HT1080 (cell line): ENCODE measurements at regions not wholly inside any gene's neighbourhood (a gene's known extent, or its start where the extent isn't known, plus 50 kb on each side); places are given as distances from the start of the nearest gene placed in this dataset.

Experiments
- DNase-seq: peaks from one replicate; pipeline ENCODE4 v3.0.0-alpha.2; 2015; ENCODE audit warnings: low read depth

DNA sequence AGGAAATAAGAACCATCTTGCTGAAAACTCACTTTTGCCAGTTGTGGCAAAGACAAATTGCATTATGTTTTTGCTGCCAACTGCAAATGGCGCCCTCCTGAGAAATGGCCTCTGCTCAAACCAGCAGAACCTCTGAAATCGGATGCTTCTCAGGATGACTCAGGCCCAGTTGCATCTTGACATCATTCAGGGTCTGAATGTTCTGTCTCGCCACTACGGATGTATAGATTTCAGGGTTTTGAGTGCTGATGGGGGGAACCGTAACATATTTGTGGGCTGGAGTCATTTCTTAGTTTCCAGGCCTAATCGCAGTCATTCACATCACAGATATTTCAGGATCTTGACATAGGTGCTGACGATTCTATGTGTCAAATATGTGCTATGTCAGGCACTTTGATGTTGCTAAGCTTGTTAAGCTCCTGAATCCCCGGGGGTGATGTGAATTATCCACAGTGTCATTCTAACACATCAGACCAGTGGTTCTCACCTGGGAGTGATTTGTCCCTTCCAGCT, 207.1 kb downstream of the NFATC2 start:
- peak; percentile 99 for DNase-seq

DNA sequence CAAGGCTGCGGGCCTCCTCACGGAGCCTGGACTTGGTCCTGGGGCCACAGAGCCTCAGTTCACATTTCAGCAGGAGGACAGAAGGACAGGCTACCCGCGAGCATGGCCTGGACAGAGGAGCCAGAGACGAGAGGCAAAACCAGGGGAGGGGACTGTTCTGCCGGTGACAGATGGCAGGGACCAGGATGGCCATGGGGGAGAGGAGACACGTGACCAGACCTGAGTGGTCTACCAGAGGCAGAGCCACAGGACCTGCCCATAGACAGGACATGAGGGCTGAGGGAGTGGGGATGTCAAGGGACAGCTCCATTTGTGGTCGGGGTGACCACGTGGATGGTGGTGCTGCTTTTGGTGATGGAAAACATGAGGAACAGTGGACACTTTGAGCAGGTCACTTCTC, 207.9 kb downstream of the NFATC2 start:
- no peak for DNase-seq

- DNase-seq: no peak
Measured at GRCh38 chr20:51333971-51334370, 208.5 kb downstream of the NFATC2 start.

- DNase-seq: no peak
Measured at GRCh38 chr20:51333446-51333845, 209.1 kb downstream of the NFATC2 start.

DNA sequence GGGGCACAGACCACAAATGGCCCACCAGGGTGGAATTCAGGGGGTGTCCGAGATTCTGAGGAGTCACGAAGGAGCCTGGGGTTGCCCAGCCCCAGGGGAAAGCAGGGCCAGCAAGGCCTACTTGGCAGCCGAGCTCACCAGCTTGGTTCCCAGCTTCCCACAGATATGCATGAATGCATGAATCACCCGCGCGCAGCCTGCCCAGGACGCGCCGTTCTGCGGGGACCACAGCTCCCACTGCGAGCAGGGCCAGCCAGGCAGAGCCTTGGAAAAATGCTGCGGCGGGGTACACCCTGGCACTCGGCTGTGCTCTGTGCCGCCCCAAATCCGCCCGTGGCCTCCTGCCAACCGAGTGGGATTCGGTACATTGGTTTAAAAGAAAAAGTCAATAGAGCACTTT, 211.0 kb downstream of the NFATC2 start:
- DNase-seq: peak; percentile 87

GRCh38 chr20:51329845-51330244, 212.7 kb downstream of the NFATC2 start:
- DNase-seq: no peak

DNA sequence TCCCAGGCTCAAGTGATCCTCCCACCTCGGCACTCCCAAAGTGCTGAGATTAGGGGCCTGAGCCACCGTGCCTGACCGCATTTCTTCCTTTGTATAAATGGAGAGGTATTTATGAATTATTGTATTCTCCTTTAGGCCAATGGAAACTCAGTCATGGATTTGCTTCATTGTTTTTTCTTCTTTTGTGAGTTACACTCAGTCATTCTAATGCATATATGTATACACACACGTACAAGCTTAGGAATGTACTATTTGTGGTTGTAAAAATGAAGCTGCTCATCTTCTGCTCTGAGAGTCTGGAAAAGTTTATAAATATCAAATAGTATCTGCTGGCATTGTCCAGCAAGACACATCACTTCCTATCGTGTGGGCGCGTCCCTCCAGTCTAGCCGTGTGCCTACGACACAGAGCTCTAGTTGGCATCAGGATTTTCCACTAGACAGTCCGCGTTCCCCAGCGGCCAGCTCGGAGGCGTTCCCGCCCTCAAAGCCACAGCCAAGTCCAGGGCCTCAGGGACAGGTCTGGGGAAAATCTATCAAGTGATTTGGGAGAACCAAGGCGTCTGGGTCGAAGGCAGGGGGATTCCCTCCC, 215.2 kb downstream of the NFATC2 start:
- peak; percentile 82 for DNase-seq

GRCh38 chr20:51326201-51326819, 216.2 kb downstream of the NFATC2 start:
- peak; percentile 46 for DNase-seq

DNA sequence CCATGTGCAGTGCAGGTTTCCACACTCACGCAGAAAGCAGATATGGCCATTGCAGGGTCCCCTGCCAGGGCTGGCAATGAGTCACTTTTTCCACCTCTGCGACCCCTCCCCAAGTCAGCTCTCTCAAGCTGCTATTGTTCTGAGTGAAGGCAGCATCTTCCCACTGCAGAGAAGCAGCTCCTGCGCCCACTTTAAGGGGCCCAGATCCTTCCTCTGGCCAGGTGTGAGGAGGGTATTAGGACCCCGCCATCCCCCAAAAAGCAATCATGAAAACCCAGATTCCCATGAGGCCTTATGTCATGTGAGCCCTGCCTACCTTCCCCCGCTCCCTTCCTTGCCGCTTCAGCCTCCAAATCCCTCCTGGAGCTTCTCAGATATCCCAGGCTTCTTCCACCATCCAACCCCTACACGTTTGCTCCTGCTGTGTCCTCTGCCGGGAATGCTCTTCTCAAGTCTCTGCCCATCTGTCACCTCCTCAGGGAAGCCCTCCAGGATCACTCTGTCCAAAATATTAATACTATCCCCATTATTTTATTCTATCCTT, 220.3 kb downstream of the NFATC2 start:
- no peak for DNase-seq

DNA sequence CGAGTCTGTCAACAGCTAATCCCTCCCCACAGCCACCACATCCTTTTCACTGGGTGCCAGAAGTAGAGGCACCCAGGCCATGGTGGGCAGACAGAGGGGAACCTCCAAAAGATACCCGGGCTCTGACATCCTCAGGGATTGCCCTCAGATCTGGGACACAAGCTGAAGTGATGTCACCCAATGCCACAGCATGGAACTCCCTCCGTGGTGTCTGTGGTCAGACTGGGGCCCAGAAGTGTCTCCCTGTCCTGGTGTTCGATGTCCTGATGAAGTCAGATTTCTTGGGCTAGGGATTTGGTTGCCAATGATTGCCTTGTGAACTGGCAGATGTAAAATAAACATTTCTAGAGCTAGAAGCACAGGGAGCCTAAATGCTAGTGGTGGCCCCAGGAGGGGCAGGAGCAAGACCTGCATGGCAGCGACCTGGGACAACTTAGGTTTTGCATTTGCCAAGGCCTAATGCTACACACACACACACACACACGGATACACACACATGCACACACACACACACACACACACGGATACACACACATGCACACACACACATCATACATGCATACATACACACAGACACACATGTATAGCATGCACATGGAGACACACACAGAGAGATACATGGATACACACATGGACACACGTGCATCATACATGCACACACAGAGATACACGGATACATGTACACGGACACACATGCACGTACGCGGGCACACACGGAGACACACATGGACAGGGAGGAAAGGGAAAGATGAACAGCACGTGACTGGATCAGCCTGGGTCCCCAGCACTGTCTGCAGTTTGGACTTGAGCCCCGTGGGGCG, 221.0 kb downstream of the NFATC2 start:
- no peak for DNase-seq

DNA sequence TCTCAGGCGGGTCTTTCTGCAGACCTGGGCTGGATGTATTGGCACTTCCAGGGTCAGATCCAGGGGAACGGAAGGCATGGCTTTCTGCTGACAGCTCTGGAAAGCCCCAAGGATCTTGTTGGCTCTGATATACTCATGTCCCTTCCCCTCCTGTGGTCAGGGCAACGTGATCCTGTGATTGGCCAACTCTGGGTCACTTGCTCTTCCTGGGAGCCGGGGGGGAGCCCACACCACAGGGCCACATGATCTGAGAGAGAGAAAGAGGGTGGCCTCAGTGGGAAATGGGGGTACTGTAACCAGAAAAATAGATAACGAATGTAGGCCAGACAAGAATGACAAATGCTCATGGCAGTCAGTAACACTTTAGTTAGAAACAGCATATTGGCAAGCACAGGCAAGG, 223.0 kb downstream of the NFATC2 start:
- no peak for DNase-seq

DNA sequence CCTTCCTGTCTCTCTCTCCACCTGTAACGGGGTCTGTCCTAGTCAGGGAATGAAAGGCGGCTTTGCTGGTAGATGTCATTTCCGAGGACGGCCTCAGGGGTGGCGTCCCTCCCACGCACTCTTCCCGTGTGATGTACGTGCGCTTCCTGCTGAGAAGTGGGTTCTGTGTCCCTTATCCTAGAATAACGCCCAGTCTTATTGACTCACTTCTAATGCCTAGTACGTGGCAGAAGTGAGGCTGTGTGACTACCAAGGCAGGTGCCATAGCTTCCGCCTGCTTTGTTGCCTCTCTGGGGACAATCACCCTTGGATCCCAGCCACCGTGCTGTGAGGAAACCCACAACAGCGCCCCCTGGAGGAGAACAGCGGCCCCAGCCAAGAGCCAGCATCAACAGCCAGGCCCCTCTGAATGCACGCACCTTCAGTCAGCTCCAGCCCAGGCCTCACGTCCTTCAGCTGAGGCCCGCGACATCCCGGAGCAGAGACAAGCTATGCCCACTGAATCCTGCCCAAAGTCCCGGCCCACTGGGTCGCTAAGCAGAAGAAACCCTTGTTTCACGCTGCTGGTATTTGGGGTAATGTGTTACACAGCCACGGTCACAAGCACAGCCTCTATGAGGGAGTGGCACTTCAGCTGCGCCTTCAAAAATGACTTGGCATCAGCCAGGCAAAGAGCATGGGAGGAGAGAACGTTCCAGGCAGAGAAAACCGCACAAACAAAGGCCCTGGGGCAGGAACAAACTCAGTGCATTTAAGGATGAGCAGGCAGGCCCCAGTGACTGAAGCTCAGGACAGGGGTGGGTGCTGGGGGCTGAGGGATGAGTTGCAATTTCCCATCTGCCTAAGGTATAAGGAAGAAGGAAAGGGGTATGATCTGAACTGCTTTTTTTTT, 224.2 kb downstream of the NFATC2 start:
- no peak for DNase-seq

DNA sequence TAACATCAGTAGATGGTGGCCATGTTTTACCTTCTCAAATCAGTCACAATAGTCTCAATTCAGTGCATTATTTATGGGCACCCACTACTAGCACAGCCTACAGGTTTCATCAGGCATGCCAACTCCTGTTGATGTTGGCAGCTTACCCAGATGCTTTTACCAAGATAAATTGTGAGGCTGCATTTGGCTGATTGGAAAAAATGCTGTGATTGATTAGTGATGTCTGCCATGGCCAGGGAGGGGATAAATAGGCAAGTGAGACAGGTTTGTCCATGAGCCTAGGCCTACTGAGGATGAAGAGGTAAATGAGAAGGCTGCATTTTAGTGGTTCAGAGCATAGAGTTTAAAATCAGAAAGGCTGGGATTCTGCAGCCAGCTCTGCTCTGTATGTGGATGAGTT, 227.1 kb downstream of the NFATC2 start:
- no peak for DNase-seq

DNA sequence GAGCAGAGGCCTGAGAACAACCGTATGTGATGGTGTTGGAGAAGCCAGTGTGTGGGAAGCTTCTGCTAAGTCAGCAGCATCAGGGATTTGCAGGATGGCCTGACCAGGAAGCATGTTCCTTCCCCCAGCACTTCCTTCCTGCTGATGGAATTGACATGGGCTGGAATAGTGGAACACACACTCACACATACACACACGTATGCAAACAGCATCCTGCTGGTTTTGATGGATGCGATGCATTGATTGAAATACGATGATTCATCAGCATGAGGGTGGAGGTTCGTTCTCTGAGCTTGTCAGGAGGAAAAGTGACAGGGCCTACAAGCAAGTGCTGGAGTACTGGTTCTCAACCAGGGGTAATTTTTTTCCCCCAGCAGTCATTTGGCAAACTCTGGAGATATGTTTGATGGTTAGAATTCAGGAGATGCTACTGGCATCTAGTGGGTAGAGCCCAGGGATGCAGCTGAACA, 229.1 kb downstream of the NFATC2 start:
- peak; percentile 26 for DNase-seq

DNA sequence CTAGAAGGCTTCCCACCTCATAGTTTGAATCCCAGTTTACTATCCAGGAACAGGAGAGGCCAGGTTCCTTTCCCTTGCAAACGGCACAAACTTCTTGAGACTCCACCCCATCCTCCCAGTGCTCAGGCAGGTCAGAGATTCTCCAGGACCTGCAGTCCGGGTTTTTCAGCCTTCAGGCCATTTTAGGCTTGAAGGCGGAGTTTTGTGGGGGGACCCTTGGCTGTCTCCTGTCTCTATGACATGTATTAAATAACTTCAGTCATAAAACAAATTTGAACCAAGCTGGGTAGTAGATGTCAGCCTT, 230.1 kb downstream of the NFATC2 start:
- DNase-seq: no peak

DNA sequence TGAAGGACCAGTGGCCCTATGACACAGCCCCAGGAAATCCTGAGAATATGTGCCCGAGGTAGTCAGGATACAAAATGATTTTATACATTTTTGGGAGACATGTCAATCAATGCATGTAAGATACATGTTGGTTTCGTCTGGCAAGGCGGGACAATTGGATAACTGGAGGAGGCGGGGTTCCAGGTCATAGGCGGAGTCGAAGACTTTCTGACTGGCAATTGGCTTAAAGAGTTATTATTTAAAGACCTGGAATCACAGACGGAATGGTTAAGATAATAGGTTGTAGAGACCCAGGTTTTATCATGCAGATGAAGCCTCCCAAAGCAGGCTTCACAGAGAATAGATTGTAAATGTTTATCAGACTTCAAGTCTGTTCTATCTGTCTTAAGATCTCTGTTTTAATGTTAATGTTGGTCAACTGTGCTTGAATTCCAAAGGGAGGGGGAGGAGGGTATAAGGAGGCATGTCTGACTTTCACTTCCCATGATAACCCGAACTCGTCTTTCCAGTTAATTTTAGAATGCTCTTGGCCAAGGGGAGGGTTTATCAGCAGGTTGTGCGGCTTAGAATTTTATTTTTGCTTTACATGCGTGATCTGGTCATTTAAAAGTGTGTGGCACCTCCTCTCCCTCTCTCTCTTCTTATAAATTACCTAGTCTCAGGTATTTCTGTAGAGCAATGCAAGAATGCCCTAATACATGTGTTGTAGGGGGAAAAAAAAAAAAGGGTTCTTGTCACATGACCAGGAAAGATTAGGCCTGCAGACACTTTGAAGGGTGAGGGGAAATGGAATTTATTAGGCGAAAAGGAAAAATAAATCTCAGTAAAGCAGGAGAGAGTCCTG, 230.7 kb downstream of the NFATC2 start:
- DNase-seq: no peak

- DNase-seq: no peak
Measured at GRCh38 chr20:51310216-51310615, 232.3 kb downstream of the NFATC2 start.

- no peak for DNase-seq
Measured at GRCh38 chr20:51309128-51309527, 233.4 kb downstream of the NFATC2 start.

DNA sequence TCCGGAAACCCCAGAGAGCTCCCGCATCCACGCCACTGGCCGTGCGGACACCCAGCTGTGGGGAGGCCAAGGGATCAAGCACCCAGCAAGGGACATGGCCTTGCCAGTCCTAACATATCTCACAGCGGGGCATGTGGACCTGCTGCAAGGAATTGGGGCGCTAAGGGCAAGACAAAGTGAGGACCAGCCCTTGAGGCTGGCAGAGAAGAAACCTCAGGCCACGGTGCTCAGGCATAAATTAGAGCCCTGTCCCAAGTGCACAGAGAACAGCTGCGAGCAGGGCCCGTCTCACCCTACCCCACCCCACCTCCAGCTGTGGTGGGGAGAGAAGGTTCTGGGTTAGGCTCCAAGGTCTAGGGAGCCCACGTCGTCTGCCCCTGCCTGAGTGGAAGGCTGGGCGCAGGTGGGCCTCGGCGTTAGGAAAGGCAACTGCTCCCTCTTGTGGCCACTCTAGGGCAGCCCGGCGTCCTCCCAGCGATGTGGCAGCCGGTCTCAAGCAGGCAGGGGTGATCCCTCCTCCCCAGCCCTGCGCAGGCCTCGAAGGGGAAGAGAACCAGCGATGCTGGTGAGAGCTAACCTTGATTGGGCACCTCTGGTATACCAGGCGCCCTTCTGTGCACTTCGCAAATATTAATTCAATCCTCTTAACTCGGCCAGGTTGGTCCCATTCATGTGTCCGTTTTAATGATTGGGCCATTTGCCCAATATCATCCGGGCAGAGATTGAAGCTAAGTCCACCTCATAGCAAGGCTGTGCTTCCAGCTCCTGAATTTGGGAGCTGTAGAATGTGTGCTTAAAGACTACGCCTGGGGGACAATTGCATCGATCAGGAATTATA, 235.8 kb downstream of the NFATC2 start:
- DNase-seq: peak; percentile 67
